ENCODE measurements at regions not wholly inside any gene's neighbourhood (a gene's known extent, or its start where the extent isn't known, plus 50 kb on each side); places are given as distances from the start of the nearest gene placed in this dataset.
"Not testable (repeated sequence)": the region's sequence is repeated elsewhere in the genome, so short reads cannot be mapped to it uniquely, and the experiment has no call there.

DNA sequence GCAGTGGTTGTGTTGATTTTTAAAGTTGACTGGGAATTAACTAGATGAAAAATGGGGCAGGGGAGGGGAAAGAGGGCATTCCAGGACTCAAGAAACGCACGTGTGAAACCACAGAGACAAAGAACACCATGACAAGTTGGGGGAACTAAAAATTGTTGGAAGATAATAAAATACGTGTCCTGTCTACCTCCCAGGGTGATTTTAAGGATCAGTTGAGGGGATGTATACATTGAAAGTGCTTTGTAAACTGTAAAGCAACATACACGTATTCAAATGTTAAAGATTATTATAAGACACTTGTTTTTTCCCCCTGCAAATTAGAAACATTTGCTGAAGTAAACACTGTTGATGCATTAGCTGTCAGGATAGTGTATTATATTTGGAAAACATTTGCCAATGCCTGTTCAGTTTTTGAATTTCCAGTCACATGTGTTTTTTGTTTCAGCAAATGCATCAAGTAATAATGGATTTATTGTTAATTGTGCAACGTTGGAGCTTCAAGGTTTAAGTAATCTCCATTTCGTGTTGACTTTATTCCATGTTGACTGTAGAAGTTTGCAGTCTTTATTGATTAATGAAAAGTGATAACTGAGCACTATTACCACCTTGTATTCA lies 412.7 kb downstream of the ACTL7B start:
- ATAC-seq, result no peak

DNA sequence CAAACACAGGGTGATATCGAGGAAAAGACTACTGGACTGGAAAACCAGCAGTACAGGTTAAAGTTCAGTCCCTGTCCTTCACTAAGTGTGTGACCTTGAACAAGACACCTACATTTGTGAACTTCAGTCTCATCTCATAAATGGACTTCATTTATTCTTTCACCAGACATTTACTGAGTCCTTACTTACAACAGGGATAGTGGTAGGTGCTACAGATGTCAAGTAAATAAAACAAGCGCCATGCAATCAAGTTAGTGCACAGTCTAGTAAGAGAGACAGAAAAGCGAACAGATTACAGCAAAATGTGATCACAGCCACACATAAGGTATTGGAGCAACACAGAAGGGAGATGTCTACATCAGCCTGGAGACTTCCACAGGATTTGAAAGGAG lies 413.2 kb downstream of the ACTL7B start:
- no peak for ATAC-seq

DNA sequence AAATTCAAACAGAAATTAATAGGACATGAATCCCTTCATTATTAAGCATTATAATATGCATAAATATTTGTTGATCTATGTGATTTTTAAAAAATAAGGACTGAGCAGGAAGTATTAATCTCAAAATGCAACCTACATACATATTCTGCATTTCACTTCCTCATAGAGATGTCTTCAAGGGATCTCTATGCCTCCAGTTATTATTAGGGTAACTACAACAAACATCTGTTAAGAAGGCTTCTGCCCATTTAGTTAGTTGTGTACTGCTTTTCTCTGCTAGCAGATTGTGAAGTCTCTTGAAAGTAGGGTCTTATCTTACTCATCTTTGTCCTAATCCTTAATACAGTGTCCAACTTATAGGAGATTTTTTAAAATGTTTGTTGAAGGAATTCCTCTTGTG lies 414.1 kb downstream of the ACTL7B start:
- ATAC-seq, result no peak

GRCh38 chr9:108441251-108441650 lies 414.5 kb downstream of the ACTL7B start:
- ATAC-seq, result no peak

- ATAC-seq, result peak; percentile 55
These were observed 415.8 kb downstream of the ACTL7B start for GRCh38 chr9:108439947-108440346.

DNA sequence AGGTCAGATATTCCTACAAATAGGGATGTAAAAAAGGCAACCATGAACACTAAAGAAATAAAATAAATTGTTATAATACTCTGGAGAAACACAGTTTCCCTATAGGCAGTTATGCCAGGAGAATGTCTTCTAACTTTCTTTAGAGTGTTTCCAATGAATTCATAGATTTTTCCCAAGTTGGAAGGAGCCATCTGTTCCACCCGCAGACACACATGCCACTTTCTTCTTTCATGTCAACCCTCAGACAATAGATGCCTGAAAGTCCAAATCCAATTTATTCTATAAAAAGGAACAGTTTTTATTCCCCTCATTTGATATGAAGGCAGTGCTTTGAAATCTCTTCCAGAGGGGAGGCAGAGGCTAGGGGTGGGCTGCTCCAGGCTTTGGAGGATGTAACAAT lies 418.1 kb downstream of the ACTL7B start:
- ATAC-seq, result no peak

DNA sequence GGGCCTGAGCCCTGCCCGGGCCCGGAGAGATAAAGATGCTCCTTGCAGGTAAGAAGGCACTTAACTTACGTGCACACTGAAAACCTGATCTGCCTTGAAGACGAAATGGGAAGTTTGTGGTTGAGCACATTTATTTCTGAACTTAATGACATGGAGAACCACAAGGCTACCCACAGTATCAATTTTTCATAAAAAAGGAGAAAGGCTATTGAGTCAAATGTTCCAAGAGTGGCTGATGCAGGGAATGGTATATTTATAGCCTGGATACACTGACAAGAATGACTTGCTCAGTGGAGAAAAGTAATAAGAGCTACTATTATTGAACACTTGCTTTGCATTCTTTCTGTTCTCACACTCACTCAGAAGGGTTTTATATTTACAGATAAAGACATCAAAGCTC lies 419.3 kb downstream of the ACTL7B start:
- no peak for ATAC-seq

GRCh38 chr9:108434502-108434901 lies 421.3 kb downstream of the ACTL7B start:
- no peak for ATAC-seq

- no peak for ATAC-seq
These were observed 421.8 kb downstream of the ACTL7B start for GRCh38 chr9:108434036-108434435.

GRCh38 chr9:108430655-108431054 lies 425.1 kb downstream of the ACTL7B start:
- ATAC-seq, result no peak

DNA sequence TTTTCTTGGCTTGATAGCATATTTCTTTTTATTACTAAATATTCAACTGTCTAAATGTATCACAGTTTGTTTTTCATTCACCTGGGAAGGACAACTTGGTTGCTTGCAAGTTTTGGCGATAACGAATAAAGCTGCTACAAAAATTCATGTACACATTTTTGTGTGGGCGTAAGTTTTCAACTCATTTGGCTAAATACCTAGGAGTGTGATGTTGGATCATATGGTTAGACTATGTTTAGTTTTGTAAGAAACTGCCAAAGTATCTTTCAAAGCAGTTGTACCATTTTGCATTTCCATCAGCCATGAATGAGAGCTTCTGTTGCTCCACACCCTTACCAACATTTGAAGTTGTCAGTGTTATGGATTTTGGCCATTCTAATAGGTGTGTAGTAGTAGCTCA lies 428.0 kb downstream of the ACTL7B start:
- ATAC-seq, result no peak

GRCh38 chr9:108426421-108426940 lies 429.3 kb downstream of the ACTL7B start:
- not testable (repeated sequence) for ATAC-seq

GRCh38 chr9:108423433-108423832 lies 432.4 kb downstream of the ACTL7B start:
- ATAC-seq, result no peak

DNA sequence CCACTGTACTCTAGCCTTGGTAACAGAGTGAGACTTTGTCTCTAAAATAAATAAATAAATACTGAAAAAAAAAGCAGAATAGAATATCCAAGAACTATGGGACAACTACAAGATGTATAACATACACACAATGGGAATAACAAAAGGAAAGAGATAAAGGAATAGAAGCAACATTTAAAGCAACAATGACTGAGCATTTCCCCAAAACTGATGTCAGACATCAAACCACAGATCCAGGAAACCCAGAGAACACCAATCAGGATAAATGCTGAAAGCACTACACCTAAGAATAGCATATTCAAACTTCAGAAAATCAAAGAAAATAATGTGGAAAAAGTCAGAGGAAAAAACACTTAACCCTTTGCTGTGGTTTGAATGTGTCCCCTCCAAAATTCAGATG lies 436.4 kb downstream of the ACTL7B start:
- ATAC-seq, result no peak

DNA sequence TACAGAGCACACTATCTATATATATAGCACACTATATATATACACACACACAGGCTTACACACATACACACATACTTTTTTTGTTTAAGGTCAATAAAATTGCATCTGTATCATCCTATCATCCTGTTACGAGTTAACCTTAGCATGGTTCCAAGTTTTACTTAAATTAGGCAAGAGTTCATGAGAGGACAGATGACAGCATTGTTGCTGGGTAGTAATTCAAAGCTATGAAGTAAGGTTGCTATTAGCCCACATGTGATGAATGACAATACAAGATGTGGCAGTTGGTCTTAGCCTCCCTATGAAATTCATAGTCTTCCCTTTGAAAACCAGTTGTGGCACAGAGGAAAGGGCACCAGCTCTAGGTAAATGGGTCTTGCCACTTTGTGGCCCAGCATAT lies 438.1 kb downstream of the ACTL7B start:
- ATAC-seq, result peak; percentile 37

- no peak for ATAC-seq
These were observed 438.5 kb downstream of the ACTL7B start for GRCh38 chr9:108417312-108417711.

DNA sequence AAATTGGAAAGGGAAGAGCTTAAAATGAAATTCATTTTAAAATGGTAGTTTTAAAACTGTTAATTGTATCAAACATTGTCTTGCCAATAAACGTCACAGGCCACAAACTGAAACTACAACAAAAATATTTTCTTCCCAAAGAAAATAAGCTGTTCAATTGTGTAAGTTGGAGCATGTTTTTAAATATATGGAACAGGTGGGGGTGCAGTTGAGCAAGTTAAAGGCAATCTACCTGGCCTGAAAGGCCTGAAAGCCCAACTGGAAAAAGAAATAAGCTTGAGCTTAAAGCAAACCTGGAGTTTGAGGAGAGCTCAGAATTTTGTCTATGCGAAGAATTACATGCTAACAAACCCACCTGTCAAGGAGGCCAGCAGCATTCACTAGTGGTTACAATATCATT lies 439.5 kb downstream of the ACTL7B start:
- peak; percentile 44 for ATAC-seq

DNA sequence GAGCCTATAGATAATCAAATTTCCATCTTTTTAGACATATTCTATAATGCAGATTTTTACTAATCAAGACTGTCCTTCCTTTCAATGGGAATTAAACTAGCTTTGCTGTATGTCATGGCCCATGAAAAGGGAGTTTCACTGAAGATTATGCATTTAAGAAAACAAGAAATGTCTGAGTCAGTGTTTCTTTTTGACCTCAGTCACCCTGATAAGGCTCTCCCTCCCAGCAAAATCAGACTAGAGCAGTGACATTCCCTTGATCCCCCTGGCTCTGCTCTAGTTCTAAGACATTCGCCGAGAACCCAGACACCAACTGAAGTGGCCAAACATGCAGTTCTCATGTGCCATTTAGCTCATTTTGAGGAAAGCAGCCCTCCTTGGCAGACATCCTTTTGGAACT lies 442.0 kb downstream of the ACTL7B start:
- ATAC-seq, result peak; percentile 29

GRCh38 chr9:108412755-108413154 lies 443.0 kb downstream of the ACTL7B start:
- peak; percentile 50 for ATAC-seq

GRCh38 chr9:108411632-108412031 lies 444.2 kb downstream of the ACTL7B start:
- ATAC-seq, result no peak

DNA sequence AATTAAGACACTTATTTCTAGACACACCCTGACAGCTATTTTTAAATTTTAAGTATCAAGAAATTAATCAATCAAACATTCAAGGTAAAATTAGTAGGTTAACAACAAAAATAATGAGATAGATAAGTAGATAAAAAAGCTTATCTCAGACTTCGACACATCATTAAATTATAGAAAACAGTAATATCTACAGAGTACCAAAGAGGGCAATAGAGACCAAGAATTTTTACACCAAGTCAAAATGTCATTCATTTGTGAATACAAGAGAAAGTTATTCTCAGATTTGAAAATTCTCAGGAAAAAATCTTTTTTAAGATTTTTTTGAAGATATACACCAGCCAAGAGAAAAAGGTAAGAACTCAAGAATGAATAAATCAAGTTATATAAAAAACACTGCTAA lies 445.6 kb downstream of the ACTL7B start:
- ATAC-seq, result no peak

GRCh38 chr9:108400297-108400696 lies 455.5 kb downstream of the ACTL7B start:
- no peak for ATAC-seq

GRCh38 chr9:108399851-108400250 lies 455.9 kb downstream of the ACTL7B start:
- no peak for ATAC-seq

DNA sequence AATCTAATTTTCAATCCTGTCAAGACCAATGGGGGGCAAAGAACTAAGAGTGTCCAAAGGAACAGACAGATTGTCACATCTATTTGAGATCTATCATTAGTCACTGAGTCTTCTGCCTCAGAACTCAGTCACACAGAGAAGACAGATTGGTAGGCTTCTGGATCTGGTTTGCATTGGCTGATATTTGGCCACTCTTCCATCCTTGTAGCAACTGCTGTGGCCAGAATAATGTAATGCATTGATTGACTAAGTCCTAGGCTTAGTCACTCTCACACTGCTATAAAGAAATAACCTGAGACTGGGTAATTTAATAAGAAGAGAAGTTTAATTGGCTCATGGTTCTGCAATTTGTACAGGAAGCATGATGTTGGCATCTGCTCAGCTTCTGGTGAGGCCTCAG lies 458.5 kb downstream of the ACTL7B start:
- ATAC-seq, result no peak

- ATAC-seq, result no peak
These were observed 459.2 kb downstream of the ACTL7B start for GRCh38 chr9:108396611-108397010.
